H9 (cell line): ENCODE measurements at regions not wholly inside any gene's neighbourhood (a gene's known extent, or its start where the extent isn't known, plus 50 kb on each side); places are given as distances from the start of the nearest gene placed in this dataset.

Experiments used
- DNase-seq: peaks from one replicate; pipeline ENCODE4 v3.0.0-alpha.2; 2017
- H2AFZ ChIP-seq: one replicate; pipeline ENCODE4 v1.6.1; 2013; ENCODE audit warnings: mild to moderate bottlenecking, low read length, control low read depth, moderate library complexity
- H2AK5ac ChIP-seq: 2 replicates; pipeline ENCODE4 v1.6.1; 2013; ENCODE audit warnings: low read length, control low read depth, mixed read lengths; ENCODE audit not compliant: insufficient read length
- H2BK120ac ChIP-seq: one replicate; pipeline ENCODE4 v1.6.1; 2013; ENCODE audit warnings: low read depth, mild to moderate bottlenecking, low read length, control low read depth, inconsistent platforms; ENCODE audit not compliant: poor library complexity, severe bottlenecking
- H2BK12ac ChIP-seq: 2 replicates; pipeline ENCODE4 v1.6.1; 2013; ENCODE audit warnings: low read length, control low read depth, mixed read lengths, low read depth; ENCODE audit not compliant: insufficient read length
- H2BK15ac ChIP-seq: 2 replicates; pipeline ENCODE4 v1.6.1; 2013; ENCODE audit warnings: low read depth, low read length, control low read depth
- H2BK20ac ChIP-seq: one replicate; pipeline ENCODE4 v1.6.1; 2013; ENCODE audit warnings: low read depth, mild to moderate bottlenecking, low read length, control low read depth, inconsistent platforms; ENCODE audit not compliant: poor library complexity, severe bottlenecking
- H2BK5ac ChIP-seq: 2 replicates; pipeline ENCODE4 v1.6.1; 2013; ENCODE audit warnings: low read length, control low read depth, mixed read lengths; ENCODE audit not compliant: insufficient read length
- H3K14ac ChIP-seq: 2 replicates; pipeline ENCODE4 v1.6.1; 2013; ENCODE audit warnings: low read length, control low read depth; ENCODE audit not compliant: insufficient read depth
- H3K18ac ChIP-seq: 2 replicates; pipeline ENCODE4 v1.6.1; 2013; ENCODE audit warnings: low read depth, mild to moderate bottlenecking, mixed read lengths, low read length, control low read depth; ENCODE audit not compliant: insufficient read length
- H3K23ac ChIP-seq: 2 replicates; pipeline ENCODE4 v1.6.1; 2013; ENCODE audit warnings: low read length, control low read depth, mixed read lengths, low read depth; ENCODE audit not compliant: insufficient read length
- H3K23me2 ChIP-seq: 2 replicates; pipeline ENCODE4 v1.6.1; 2013; ENCODE audit warnings: low read depth, mild to moderate bottlenecking, mixed read lengths, low read length, control low read depth; ENCODE audit not compliant: insufficient read length, poor library complexity, severe bottlenecking
- H3K27ac ChIP-seq: 2 replicates; pipeline ENCODE4 v1.5.1; 2013; ENCODE audit warnings: low read length, control low read depth, mixed read lengths, low read depth; ENCODE audit not compliant: insufficient read length
- H3K27me3 ChIP-seq: 2 replicates; pipeline ENCODE4 v1.6.1; 2013; ENCODE audit warnings: low read length, control low read depth, inconsistent platforms; ENCODE audit not compliant: insufficient read depth
- H3K4ac ChIP-seq: 2 replicates; pipeline ENCODE4 v1.6.1; 2013; ENCODE audit warnings: low read depth, mild to moderate bottlenecking, control low read depth, inconsistent platforms, low read length, moderate library complexity
- H3K4me1 ChIP-seq: 2 replicates; pipeline ENCODE4 v1.6.1; 2013; ENCODE audit warnings: low read length, control low read depth, inconsistent platforms; ENCODE audit not compliant: insufficient read depth
- H3K4me2 ChIP-seq: 2 replicates; pipeline ENCODE4 v1.6.1; 2013; ENCODE audit warnings: low read length, control low read depth, mixed read lengths; ENCODE audit not compliant: insufficient read length, insufficient read depth
- H3K56ac ChIP-seq: 2 replicates; pipeline ENCODE4 v1.6.1; 2013; ENCODE audit warnings: low read depth, mild to moderate bottlenecking, mixed read lengths, low read length, control low read depth; ENCODE audit not compliant: insufficient read length
- H3K79me1 ChIP-seq: 2 replicates; pipeline ENCODE4 v1.6.1; 2013; ENCODE audit warnings: low read depth, mild to moderate bottlenecking, moderate library complexity, low read length, control low read depth, inconsistent platforms; ENCODE audit not compliant: insufficient read depth, poor library complexity, severe bottlenecking
- H3K79me2 ChIP-seq: 2 replicates; pipeline ENCODE4 v1.6.1; 2013; ENCODE audit warnings: low read length, control low read depth, inconsistent platforms; ENCODE audit not compliant: insufficient read depth
- H3K9ac ChIP-seq: 2 replicates; pipeline ENCODE4 v1.6.1; 2013; ENCODE audit warnings: low read length, control low read depth, mixed read lengths; ENCODE audit not compliant: insufficient read length; ENCODE audit errors: extremely low read depth
- H3K9me3 ChIP-seq: one replicate; pipeline ENCODE4 v1.6.1; 2013; ENCODE audit warnings: low read depth, low read length, inconsistent platforms; ENCODE audit not compliant: control insufficient read depth
- H3T11ph ChIP-seq: one replicate; pipeline ENCODE4 v1.6.1; 2013; ENCODE audit warnings: mild to moderate bottlenecking, low read length, control low read depth, inconsistent platforms
- H4K20me1 ChIP-seq: one replicate; pipeline ENCODE4 v1.6.1; 2013; ENCODE audit not compliant: control insufficient read depth, insufficient read length, insufficient read depth
- H4K5ac ChIP-seq: 2 replicates; pipeline ENCODE4 v1.6.1; 2013; ENCODE audit warnings: low read depth, mild to moderate bottlenecking, mixed read lengths, low read length, control low read depth; ENCODE audit not compliant: insufficient read length
- H4K8ac ChIP-seq: replicated peaks from 2 replicates; pipeline ENCODE4 v1.6.1; 2013; ENCODE audit warnings: low read length, control low read depth, mixed read lengths, low read depth; ENCODE audit not compliant: insufficient read length
- H4K91ac ChIP-seq: 2 replicates; pipeline ENCODE4 v1.6.1; 2013; ENCODE audit warnings: low read depth, mild to moderate bottlenecking, moderate library complexity, mixed read lengths, low read length, control low read depth; ENCODE audit not compliant: insufficient read length
- H3K27ac Mint-ChIP-seq, 3 experiments: 2 replicates in 2 of 3; 3 replicates in 1 of 3; pipeline ENCODE4 v1.8.0; 2020 to 2021; ENCODE audit warnings: mixed read lengths in 3 of 3, mild to moderate bottlenecking in 1 of 3, moderate library complexity in 1 of 3
- H3K27me3 Mint-ChIP-seq: 2 replicates; pipeline ENCODE4 v1.8.0; 2021; ENCODE audit warnings: low read depth, mild to moderate bottlenecking, moderate library complexity, mixed read lengths
- H3K36me3 Mint-ChIP-seq, 3 experiments: 2 replicates in 2 of 3; 3 replicates in 1 of 3; pipeline ENCODE4 v1.8.0; 2020 to 2021; ENCODE audit warnings: low read depth in 3 of 3, mixed read lengths in 3 of 3; ENCODE audit not compliant: insufficient read depth in 1 of 3
- H3K4me1 Mint-ChIP-seq, 2 experiments: 2 replicates each; pipeline ENCODE4 v1.8.0; 2020; ENCODE audit warnings: mixed read lengths in 2 of 2
- H3K4me3 Mint-ChIP-seq, 2 experiments: 2 replicates in 1 of 2; 3 replicates in 1 of 2; pipeline ENCODE4 v1.8.0; 2020 to 2021; ENCODE audit warnings: mild to moderate bottlenecking in 2 of 2, mixed read lengths in 2 of 2, moderate library complexity in 1 of 2
- H3K9me3 Mint-ChIP-seq, 2 experiments: 2 replicates in 1 of 2; 3 replicates in 1 of 2; pipeline ENCODE4 v1.8.0; 2020; ENCODE audit warnings: mild to moderate bottlenecking in 2 of 2, mixed read lengths in 2 of 2, moderate library complexity in 1 of 2
- CTCF ChIP-seq: fragments of 200-600 bp; sonication (generic); conservative IDR thresholded peaks from 3 replicates; pipeline ENCODE4 v1.8.0; 2021; ENCODE audit warnings: antibody characterized with exemption, mild to moderate bottlenecking

- Mint-ChIP-seq H3K4me1 (peaks cover 9 to 10% of the 10 kb centered on the region in 2 experiments), H3K4me3 (no peak overlapping the region), H3K27ac (no peak overlapping the region), H3K27me3 (no peaks in the 10 kb centered on the region; the same call in 1 of the 2 replicates), H3K9me3 (no peaks in the 10 kb centered on the region; a peak in 1 of 5 replicates), H3K36me3 (no peaks in the 10 kb centered on the region)
- H3K56ac ChIP-seq, result no peak overlapping the region
- no peak overlapping the region for H3K18ac ChIP-seq
- H2BK5ac ChIP-seq, result no peak overlapping the region
- no peak overlapping the region for H4K5ac ChIP-seq
- no peak overlapping the region for H3K27ac ChIP-seq
- H2AFZ ChIP-seq, result no peak overlapping the region
- no peak overlapping the region for H2BK12ac ChIP-seq
- no peak overlapping the region for H4K8ac ChIP-seq
- no peak for DNase-seq
- H3K23ac ChIP-seq, result no peak overlapping the region
- no peaks in the 10 kb centered on the region; the same call in 1 of the 2 replicates for H3K4me1 ChIP-seq
- no peak overlapping the region for H3K9ac ChIP-seq
- H3K79me1 ChIP-seq, result no peaks in the 10 kb centered on the region
- H4K20me1 ChIP-seq, result no peaks in the 10 kb centered on the region
- H3K9me3 ChIP-seq, result no peaks in the 10 kb centered on the region
- no peak overlapping the region for H3K4me2 ChIP-seq
- H4K91ac ChIP-seq, result no peak overlapping the region
- H3K27me3 ChIP-seq, result no peaks in the 10 kb centered on the region
- no peak overlapping the region for H2BK20ac ChIP-seq
- TF ChIP-seq CTCF, result no peak
- H2AK5ac ChIP-seq, result no peak overlapping the region
- no peak overlapping the region for H2BK120ac ChIP-seq
- no peak overlapping the region for H3K14ac ChIP-seq
- H3K4ac ChIP-seq, result no peak overlapping the region
- no peak overlapping the region for H3T11ph ChIP-seq
- H3K23me2 ChIP-seq, result peaks cover 5% of the 10 kb centered on the region
- H2BK15ac ChIP-seq, result no peak overlapping the region
- no peaks in the 10 kb centered on the region for H3K79me2 ChIP-seq
Observed at GRCh38 chr14:22073801-22074200, 400.2 kb upstream of the OR4E1 start.
